ENCODE measurements at regions not wholly inside any gene's neighbourhood (a gene's known extent, or its start where the extent isn't known, plus 50 kb on each side); places are given as distances from the start of the nearest gene placed in this dataset.

GRCh38 chr12:93107514-93108312 is 178.6 kb upstream of the EEA1 start:
- DNase-seq = no peak

GRCh38 chr12:93108985-93109384 is 179.9 kb upstream of the EEA1 start:
- DNase-seq = no peak

- peak; percentile 18 for DNase-seq
These were observed 180.6 kb upstream of the EEA1 start for GRCh38 chr12:93109551-93110203.

GRCh38 chr12:93111773-93112172 is 182.7 kb upstream of the EEA1 start:
- no peak for DNase-seq

GRCh38 chr12:93113317-93114006 is 184.4 kb upstream of the EEA1 start:
- DNase-seq = no peak

GRCh38 chr12:93115198-93115601 is 186.1 kb upstream of the EEA1 start:
- DNase-seq = no peak

GRCh38 chr12:93115646-93116045 is 186.6 kb upstream of the EEA1 start:
- DNase-seq = no peak

- no peak for DNase-seq
These were observed 187.5 kb upstream of the EEA1 start for GRCh38 chr12:93116632-93117031.

GRCh38 chr12:93121729-93122488 is 192.8 kb upstream of the EEA1 start:
- DNase-seq = no peak

GRCh38 chr12:93122569-93123091 is 193.5 kb upstream of the EEA1 start:
- DNase-seq = no peak

- DNase-seq = no peak
These were observed 196.0 kb upstream of the EEA1 start for GRCh38 chr12:93125126-93125525.

GRCh38 chr12:93126069-93126474 is 197.0 kb upstream of the EEA1 start:
- no peak for DNase-seq

- no peak for DNase-seq
These were observed 198.0 kb upstream of the EEA1 start for GRCh38 chr12:93127107-93127560.

- DNase-seq = no peak
These were observed 198.7 kb upstream of the EEA1 start for GRCh38 chr12:93127582-93128331.

- DNase-seq = no peak
These were observed 199.2 kb upstream of the EEA1 start for GRCh38 chr12:93128332-93128707.

GRCh38 chr12:93130366-93131054 is 201.4 kb upstream of the EEA1 start:
- DNase-seq = no peak

GRCh38 chr12:93133361-93133760 is 204.3 kb upstream of the EEA1 start:
- no peak for DNase-seq

GRCh38 chr12:93134175-93134890 is 205.2 kb upstream of the EEA1 start:
- no peak for DNase-seq

GRCh38 chr12:93134893-93135285 is 205.8 kb upstream of the EEA1 start:
- no peak for DNase-seq

Data from stimulated activated CD4-positive, alpha-beta T cell treated with anti-CD3 and anti-CD28 coated beads, Interleukin-4, amount 100 ng/mL, for 1 hour (primary cell).